Keratinocyte (primary cell): ENCODE measurements at regions not wholly inside any gene's neighbourhood (a gene's known extent, or its start where the extent isn't known, plus 50 kb on each side); places are given as distances from the start of the nearest gene placed in this dataset.

Experiments used
- CTCF ChIP-seq, 3 experiments: IDR thresholded peaks in 1 of 3; conservative IDR thresholded peaks in 1 of 3; optimal IDR thresholded peaks in 1 of 3; 2 replicates in 2 of 3; 3 replicates in 1 of 3; pipeline versions ENCODE3 to v1.5.1; 2011; ENCODE audit warnings: low read length in 3 of 3, mild to moderate bottlenecking in 3 of 3, moderate library complexity in 2 of 3, control low read depth in 1 of 3, inconsistent platforms in 1 of 3; ENCODE audit not compliant: insufficient read depth in 2 of 3; ENCODE audit errors: extremely low read depth in 1 of 3
- EZH2 ChIP-seq: IDR thresholded peaks from one replicate; pipeline ENCODE4 v1.6.1; 2012; ENCODE audit warnings: inconsistent platforms, mild to moderate bottlenecking, low read length, moderate library complexity

- no peak for TF ChIP-seq CTCF (optimal IDR thresholded peaks at IDR 0.05 in 1 of 3, IDR thresholded peaks at IDR 0.05 in 1 of 3, conservative IDR thresholded peaks at IDR 0.05 in 1 of 3; ENCODE audit: extremely low read depth in 1 of 3, insufficient read depth in 2 of 3, low read length in 3 of 3)
- TF ChIP-seq EZH2, result no peak
These were observed 81.7 kb upstream of the SLC10A2 start for GRCh38 chr13:103147961-103148360.
